GM19452 (cell line): ENCODE measurements at regions not wholly inside any gene's neighbourhood (a gene's known extent, or its start where the extent isn't known, plus 50 kb on each side); places are given as distances from the start of the nearest gene placed in this dataset.

Source experiments
- ATAC-seq: cut with Tn5 transposase; IDR thresholded peaks from one replicate; pipeline ENCODE4 v1.9.1; 2021; ENCODE audit not compliant: unreplicated experiment

DNA sequence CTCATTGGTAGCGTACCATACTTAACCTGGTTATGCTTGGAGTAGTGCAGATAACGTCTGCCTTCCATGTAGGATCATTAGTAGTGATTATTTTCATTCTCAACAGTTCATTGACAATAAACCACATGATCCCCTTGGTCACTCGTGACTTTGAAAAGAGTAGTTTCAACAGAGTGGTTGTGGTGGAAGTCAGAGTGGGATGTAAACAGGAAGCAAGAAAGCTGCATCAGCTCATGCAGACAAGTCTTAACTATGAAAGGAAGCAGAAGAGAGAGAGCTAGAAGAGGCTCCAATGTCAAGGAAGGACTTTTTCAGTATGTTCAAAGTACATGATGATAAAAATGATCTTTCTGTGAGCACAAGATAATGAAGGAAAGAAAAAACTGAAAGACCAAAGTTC lies 287.4 kb downstream of the MBD2 start:
- ATAC-seq, result no peak

DNA sequence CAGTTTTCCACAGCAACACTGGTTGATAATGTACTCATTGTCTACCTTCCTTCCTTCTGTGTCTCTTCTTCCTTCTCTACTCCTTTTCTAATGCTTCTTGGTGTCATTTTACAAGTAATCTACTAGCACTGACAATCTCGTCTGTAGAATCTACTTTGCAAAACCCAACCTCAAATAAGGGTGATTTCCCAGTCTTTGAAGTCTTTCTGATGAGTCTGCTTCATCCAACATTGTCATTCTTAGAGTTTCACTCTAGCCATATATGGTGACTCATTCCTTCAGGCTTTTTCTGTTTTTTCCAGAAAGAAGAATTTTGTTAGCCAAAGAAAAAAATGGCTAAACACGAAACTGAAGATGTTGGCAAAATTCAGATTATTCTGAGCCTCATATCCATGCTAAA lies 288.7 kb downstream of the MBD2 start:
- ATAC-seq, result no peak

DNA sequence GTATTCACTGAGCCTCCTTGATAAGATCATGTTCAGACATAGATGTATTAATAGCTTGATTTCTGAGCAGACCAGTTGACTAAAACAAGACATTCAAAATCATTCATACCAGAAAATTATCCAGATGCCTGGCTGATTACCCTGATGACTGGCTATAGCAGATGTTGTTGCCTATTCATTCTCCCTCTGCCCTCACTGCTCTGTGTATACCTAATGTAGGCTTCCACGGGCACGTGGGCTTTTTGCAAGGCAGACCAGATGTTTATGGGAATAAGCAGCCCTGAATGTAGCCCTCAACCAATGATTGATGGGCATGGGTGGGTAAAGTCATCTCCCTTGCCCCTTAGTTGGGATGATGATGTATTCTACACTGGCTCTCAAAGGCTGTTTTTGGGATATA lies 289.1 kb downstream of the MBD2 start:
- no peak for ATAC-seq

DNA sequence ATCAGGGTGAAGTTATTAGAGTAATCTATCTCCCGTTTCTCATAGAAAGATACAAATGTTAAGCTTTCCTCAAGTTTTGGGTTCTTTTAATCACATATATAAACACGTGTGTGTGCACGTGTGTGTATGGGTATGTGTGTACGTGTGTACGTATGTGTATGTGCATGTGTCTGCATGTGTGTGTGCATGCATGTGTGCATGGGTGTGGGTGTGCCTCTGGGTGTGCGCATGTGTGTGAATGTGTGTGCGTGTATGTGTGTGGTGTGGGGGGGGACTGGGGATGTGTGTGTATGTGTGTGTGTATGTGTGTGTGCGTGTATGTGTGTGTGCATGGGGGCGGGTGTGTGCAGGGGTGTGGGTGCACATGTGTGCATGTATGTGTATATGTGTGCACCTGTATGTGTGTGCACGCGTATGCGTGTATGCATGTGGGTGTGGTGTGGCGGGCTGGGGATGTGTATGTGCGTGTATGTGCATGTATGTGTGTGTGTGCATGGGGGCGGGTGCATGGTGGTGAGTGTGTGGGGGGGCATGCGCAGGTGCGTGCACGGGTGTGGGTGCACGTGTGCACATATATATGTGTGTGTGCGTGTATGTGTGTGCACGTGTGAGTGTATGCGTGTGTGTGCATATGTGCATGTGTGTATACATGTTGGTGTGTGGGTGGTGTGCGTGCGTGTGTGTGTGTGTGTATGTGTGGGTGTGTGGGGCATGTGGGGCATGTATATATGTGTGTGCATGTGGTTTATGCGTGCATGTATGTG lies 304.0 kb downstream of the MBD2 start:
- no peak for ATAC-seq

DNA sequence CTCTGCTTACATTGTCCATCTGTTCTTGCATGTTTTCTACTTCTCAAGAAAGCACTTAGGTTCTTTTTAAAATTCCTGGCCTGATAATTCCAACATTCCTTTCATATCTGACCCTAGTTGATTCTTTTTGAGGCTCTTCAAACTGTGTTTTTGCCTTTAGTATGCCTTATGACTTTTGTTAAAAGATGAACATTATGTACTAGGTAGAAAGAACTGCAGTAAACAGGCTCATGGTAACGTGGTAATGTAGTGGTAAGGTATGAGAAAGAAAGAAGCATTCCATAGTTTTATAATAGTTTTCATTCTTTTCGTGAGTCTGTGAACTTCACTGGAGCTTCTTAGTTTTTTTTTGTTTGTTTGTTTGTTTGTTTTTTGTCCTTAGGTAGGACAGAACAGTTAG lies 306.4 kb downstream of the MBD2 start:
- no peak for ATAC-seq

DNA sequence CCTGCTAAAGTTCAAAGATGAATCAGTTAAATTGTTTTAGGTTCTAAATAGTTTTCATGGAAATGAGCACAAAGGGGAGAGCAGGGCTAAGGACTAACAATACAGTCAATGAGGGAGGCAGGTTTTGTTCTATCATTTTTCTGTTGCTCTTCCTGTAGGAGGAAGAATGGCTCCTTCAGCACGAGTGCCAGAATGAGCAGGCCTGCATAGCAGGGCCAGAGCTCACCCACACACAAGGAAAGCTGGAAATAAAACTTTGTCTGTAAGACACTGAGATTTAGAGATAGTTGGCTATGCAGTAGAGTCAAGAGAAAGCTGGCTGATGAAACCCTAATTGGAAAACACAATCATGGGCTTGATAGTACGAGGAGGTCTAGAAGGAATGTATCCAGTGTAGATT lies 313.3 kb downstream of the MBD2 start:
- no peak for ATAC-seq

DNA sequence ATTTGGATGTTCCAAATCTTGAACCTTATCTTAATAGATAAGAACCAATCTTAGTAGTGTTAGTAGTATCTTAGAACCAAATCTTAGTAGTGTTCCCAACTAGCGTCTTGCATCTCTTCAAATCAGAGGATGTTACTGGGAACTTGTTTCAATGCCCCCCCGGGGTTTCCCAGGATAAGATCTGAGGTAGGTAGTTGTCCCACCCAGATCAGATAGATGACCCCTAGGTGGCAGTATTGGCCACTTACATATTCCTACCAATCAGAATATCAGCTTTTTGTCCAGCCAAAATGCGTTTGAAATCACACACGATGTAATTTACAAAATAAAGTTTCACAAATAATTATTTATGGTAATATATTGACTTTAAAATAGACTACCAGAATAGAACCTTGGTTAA lies 314.8 kb downstream of the MBD2 start:
- ATAC-seq, result peak; percentile 68

DNA sequence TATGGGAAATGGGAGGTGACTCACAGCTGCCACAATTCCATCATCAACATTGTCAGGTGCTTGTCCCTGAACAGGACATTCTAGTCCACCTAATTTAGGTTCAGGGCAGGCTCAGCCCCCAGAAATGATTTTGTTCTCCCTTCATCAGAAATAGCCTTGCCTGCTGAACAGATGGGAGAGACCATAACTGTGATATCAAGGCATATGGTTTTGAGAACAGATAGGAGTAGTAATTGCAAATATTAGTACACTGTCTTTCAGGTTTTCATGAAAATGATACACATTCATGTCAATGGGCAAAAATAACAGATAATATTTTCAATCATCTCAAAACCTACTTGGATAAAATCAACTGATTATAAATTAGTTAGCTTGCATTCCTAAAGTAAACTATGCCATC lies 316.5 kb downstream of the MBD2 start:
- no peak for ATAC-seq

DNA sequence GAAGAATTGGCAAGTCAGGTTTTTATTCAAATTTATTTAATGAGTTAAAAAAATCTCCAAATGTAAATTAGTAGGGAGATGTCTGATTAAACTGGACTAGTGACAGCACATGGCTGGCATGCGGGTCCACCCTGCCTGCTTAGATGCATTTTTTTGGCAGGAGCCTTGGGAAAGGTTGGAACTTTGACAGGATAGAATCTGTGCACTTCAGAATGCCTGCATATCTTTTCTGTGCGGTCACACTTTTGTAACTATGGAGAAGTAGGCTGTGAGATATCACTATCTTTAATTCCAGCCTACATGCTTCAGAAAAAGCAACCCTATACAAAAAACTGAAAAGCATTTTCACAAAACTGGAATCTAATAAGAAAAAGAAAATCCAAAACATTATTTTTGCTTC lies 317.8 kb downstream of the MBD2 start:
- ATAC-seq, result no peak

DNA sequence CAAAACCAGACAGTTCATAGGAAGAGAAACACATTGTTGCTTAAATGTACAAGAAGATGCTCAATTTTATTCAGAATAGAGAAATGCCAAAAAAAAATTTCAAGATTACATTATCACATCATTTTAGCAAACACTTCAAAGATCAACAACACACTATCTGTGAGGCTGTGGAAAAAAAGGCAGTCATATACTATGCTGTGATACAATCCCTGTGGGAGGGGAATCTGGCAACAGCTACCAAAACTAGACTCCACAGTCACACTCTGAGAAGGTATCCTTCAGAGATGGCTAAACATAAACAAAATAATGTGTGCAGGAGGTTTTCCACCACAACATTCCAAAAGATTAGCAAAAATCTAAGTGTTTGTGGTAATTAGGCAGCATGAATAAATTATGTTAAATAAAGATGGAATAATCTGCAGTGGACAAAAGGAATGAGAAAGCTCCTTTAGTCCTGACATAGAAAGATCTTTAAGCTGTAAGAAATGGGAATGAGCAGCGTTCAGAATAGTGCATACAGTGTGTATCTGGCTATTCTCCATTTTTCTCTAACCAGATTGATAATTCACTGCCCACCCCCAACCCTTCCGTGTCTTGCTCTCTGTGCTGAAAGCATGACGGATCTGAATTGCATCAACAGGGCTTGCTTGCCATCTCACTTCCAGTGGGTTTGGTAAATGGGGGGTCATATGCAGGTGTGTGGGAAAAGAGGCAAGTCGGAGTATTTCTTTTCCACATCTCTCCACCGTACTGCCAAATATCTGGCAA lies 329.6 kb downstream of the MBD2 start:
- ATAC-seq, result no peak

DNA sequence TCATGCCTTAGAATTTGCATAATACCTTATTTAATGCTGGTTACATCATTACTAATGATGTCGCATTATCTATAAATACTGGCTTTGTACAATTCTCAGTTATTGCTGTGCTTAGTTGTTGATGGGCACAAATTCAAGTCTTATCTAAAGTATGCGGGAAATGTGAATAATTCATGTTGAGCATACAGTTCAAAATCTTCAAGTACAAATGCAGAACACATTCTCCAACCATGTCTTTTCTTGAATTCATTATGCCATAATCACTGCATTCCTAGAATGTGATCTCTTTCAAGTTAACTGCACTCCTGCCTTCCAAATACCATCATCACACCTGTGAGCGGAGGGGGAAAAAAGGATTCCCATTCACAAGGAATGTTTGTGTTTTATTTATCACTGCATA lies 337.0 kb downstream of the MBD2 start:
- ATAC-seq, result no peak

DNA sequence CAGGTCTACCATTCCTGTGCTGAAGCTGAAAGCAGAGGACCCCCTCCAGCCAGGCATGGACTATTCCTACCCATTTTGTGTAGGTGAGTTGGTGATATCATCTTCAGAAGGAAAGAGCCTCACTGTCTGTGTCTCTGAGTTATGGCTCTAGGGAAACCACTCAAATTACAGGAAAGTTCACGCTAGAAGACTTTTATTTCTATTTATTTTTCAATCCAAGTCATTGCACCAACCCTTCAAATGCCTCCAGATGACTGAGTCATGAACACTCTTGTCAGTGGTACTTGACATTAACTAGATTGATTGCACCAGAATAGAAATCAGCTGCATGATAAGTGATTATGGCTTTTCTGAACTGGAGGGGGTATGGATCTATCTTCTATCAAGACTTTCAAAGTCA lies 338.4 kb downstream of the MBD2 start:
- no peak for ATAC-seq

DNA sequence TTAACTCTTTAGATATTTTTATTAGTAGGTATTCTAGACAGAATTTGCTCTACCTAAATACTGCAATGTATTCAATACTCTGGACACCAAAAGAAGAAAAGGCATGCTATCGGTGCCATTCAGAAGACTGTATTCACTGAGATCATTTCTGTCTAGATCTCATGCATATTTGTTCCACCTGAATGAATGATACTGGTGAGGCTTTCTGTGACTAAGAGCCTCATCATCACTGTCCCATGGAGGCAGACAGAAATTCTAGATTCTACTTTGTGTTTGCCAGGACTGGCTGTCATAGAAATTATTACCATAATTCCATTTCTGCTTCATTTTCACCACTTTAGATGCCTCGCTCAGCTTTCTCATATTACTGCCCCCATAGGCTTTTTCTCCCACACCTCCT lies 340.7 kb downstream of the MBD2 start:
- no peak for ATAC-seq

DNA sequence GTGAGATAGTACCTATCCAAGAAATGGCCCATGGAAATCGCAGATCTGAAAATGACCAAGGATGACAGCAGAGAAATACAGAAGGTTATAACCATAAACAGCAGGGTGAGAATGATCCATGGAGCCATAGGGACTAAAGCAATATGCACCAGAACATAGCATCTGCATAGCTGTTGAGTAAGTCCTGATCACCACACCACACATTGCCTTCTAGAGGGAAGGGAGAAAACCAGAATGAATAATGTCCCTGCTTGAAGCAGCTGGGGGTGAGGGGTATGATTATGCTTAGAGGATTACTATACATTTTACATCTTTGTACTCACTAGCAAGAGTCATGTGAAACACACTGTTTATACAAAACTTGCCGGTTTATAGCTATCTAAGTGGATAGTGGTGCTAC lies 350.4 kb downstream of the MBD2 start:
- ATAC-seq, result no peak

DNA sequence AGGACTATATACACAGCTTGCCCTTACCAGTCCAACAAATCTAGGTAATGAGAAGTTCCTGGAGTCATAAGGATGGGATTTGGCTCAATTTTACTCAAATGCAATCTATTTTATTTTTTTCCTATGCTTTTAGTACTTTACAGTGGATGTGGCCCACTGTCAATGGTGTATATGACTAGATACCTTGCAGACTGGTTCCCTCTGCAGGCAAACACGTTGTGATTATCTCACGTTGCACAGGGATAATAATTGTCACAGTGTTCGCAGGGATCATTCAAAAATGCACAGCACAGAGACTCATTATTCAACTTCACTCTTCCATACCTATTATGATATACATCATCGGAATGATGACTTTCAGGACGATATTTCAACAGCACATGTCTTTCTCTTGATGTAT lies 359.7 kb downstream of the MBD2 start:
- ATAC-seq, result no peak

DNA sequence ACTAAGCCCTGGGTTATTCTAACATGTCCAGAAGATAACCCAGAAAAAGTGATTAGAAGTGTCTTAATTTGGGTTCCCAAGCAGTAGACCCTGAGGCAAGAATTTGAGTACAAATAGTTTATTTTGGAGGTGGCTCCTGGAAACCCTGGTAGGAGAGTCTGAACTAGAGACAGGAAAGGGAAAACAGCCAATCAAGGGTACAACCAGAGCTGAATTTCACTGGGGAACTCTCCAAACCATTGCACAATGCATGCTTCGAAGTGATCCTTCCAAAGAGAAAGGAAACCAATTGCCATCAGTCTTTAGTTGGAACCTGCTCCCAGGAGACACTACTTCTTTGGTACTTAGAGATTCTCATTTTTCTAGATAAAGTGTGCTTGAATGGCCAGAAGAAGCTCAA lies 361.5 kb downstream of the MBD2 start:
- ATAC-seq, result no peak

DNA sequence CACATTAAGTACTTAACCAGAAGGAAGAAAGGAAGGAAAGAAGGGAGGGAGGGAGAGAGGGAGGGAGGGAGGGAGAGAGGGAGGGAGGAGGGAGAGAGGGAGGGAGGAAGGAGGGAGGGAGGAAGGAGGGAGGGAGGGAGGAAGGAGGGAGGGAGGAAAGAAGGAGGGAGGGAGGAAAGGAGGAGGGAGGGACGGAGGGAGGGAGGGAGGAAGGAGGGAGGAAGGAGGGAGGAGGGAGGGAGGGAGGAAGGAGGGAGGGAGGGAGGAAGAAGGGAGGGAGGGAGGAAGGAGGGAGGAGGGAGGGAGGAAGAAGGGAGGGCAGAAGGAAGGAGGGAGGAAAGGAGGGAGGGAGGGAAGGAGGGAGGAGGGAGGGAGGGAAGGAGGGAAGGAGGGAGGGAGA lies 363.3 kb downstream of the MBD2 start:
- ATAC-seq, result no peak

DNA sequence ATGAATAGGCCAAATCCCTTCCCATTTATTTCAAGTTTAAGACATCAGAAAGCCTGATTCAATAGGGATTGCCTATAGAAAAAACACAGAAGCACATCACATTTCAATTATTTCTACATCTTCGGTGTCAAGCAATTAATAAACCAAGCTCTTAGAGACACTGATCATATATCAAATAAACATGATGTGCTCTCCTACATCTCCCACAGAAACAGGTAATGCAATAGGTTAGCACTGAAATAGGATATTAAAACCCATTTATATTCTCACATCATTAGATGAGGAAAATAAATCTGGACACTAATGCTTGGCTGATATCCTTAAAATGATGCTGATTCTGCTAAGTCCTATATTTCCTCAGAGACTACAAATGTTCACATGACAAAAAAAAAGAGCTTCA lies 364.7 kb downstream of the MBD2 start:
- ATAC-seq, result no peak

DNA sequence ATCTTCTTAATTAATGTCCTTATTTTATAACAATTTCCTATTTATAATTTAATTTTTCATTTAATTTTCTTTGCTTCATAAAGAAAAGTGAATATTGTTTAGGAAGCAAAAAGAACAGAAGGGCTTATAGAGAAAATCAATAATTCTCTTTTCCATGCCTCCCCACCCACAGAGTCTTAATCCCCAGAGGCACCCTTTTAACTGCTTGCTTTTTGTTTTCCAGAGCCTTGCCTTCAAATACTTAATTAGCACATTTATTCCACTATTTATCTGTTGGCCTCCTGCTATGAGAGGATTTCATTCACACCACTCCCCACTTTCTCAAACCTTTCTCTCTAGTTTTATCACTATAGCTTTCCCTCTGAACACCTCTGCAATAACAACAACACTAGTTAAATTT lies 373.6 kb downstream of the MBD2 start:
- ATAC-seq, result no peak

DNA sequence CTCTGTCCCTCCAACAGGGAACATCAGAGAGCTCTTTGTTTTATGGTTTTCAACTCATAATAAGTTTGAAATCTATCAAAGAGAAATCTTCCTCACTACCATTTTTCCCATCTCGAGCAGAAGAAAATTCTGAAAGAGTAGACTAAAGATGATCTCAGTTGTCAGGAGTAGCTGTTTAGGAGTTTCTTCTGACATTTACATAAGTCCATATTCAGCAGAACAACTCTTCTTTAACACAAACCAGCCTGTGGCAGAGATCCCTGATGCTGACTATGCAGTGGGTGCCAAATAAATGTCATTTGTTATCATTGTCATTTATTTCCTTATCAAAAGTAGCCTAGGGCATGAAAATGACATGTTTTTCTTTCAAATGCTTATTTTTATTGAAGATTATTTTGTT lies 380.7 kb downstream of the MBD2 start:
- no peak for ATAC-seq

DNA sequence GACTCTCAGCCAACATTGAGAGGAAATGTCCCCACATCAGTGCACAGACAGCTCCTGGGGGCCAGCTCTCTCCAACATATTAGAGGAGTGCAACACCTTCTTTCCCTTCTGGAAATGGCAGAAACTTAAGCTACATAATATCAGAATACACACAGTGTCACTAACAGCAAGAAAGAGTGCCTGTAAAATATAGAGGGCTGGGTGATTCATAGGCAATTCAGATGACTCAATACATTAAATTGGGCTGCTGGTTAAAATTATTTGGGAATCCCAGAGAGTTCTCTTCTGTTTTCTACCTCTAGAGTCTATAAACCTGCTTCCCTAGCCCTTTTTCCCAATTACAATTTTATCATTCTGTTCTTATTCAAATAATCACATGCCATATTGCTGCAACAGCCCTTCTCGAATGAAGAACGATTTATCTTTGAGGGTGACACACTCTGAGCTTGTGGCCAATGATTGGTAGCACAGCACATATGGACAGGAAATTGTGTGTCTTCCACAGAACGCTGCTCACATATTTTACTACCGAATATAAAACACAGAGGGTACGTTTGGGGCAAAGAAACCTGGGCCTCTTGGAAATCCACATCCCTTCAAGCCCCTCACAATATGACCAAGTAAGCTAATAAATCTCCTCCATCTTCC lies 381.2 kb downstream of the MBD2 start:
- no peak for ATAC-seq

DNA sequence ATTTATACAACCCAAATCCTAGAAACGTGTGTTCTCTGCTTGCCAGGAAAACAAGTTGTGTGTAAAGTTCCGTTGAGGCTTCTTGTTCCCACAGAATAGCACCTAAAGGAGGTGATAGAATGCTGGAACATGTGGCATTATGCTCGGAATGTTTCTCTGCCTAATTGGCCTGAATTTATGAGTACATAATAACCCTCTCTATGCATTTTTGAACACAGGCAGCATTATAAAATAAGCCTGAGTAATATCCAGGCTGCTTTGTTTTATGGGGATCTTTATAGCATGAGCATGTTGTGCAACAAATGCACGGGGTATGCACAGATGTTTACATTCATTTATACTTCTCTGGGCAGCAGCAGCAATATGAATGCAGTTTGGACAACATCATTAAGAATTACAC lies 385.7 kb downstream of the MBD2 start:
- no peak for ATAC-seq
